Type B pancreatic cell (in vitro differentiated cells): ENCODE measurements at regions not wholly inside any gene's neighbourhood (a gene's known extent, or its start where the extent isn't known, plus 50 kb on each side); places are given as distances from the start of the nearest gene placed in this dataset.
A peak's percentile ranks its signal among the peaks of the same experiment; 100 is the strongest.

Experiments
- DNase-seq: peaks from one replicate; pipeline ENCODE4 v3.0.0; 2021; ENCODE audit warnings: mixed read lengths; ENCODE audit not compliant: unreplicated experiment; ENCODE audit errors: extremely low spot score
- H3K27ac Mint-ChIP-seq: 2 replicates; pipeline ENCODE4 v1.8.0; 2021; ENCODE audit warnings: mild to moderate bottlenecking, mixed read lengths
- H3K27me3 Mint-ChIP-seq: 2 replicates; pipeline ENCODE4 v1.8.0; 2021; ENCODE audit warnings: mixed read lengths
- H3K36me3 Mint-ChIP-seq: 2 replicates; pipeline ENCODE4 v1.8.0; 2021; ENCODE audit warnings: mixed read lengths
- H3K4me1 Mint-ChIP-seq: one replicate; pipeline ENCODE4 v1.8.0; 2021; ENCODE audit warnings: mixed read lengths; ENCODE audit not compliant: unreplicated experiment
- H3K4me3 Mint-ChIP-seq: 2 replicates; pipeline ENCODE4 v1.8.0; 2021; ENCODE audit warnings: mild to moderate bottlenecking, mixed read lengths
- H3K9me3 Mint-ChIP-seq: 2 replicates; pipeline ENCODE4 v1.8.0; 2021; ENCODE audit warnings: mixed read lengths
- TF ChIP-seq, protein P1 (sequence below): fragments of 200-600 bp; sonication (generic); conservative IDR thresholded peaks from 2 replicates; pipeline ENCODE4 v1.5.0; 2021; ENCODE audit warnings: antibody characterized with exemption, mild to moderate bottlenecking

DNA sequence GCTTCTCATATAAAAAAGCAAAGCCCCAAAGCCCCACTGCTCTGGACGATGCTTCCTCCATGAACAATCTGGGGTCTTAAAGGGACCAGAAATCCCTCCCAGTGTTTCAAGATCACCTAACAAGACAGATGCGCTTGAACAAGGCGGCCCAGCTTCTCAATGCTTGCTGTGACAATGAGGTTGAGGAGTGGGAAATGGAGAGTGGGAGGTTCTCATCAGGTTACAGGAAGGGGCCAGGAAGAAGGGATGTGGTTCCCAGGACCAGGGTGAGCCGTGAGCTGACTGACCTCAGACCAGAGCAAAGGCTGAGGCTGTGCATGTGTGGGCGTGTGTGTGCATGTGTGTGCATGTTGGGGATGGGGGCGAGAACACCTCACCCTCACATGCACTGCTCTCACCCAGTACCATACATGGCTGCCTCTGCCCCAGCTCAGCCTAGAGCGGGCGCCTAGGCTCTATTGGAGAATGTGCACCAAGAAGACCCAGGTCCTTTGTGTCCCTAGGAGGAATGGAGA is 220.8 kb upstream of the GPR26 start:
- peaks cover 70% of the 10 kb centered on the region for H3K27me3 Mint-ChIP-seq

DNA sequence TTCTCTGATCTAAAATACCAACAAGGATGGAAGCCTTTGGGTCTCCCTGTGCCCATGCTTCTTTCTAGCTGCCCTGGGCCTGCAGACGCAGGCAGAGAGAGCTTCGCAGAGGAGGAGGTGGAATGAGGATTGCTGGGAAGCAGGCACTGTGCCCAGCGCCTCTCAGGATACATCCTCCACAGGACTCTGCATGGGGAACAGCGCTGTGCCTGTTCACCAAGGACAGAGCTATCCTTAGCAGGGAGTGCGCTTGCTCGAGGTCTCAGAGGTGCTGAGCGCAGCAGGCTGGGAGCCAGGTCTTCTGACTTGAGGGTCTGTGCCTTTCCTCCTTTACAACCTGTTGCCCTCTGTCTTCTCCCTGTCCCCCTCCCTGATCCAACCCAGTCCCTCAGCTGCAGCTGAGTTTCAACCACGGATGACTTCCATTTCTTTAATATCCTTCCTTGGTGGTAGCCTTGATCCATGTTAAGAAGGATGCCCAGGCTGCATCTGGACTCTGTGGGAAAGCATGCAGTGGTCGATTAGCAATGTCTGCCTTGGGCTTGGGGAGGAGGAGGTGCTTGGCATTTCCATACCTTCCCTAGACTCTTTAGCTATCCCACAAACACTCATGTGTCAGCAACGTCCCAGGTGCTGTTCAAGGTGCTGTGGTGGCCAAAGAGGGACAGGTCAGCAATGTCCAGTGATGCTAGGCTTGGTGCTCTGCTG is 219.6 kb upstream of the GPR26 start:
- Mint-ChIP-seq H3K27ac (no peak overlapping the region), H3K36me3 (no peaks in the 10 kb centered on the region), H3K27me3 (peaks cover 73% of the 10 kb centered on the region), H3K9me3 (no peaks in the 10 kb centered on the region), H3K4me3 (no peak overlapping the region), H3K4me1 (no peaks in the 10 kb centered on the region)
- DNase-seq: no peak
- TF ChIP-seq, protein P1, sequence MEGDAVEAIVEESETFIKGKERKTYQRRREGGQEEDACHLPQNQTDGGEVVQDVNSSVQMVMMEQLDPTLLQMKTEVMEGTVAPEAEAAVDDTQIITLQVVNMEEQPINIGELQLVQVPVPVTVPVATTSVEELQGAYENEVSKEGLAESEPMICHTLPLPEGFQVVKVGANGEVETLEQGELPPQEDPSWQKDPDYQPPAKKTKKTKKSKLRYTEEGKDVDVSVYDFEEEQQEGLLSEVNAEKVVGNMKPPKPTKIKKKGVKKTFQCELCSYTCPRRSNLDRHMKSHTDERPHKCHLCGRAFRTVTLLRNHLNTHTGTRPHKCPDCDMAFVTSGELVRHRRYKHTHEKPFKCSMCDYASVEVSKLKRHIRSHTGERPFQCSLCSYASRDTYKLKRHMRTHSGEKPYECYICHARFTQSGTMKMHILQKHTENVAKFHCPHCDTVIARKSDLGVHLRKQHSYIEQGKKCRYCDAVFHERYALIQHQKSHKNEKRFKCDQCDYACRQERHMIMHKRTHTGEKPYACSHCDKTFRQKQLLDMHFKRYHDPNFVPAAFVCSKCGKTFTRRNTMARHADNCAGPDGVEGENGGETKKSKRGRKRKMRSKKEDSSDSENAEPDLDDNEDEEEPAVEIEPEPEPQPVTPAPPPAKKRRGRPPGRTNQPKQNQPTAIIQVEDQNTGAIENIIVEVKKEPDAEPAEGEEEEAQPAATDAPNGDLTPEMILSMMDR: no peak

More for the DNA sequence above, 220.8 kb upstream of the GPR26 start:
- Mint-ChIP-seq H3K27ac (no peak overlapping the region), H3K4me1 (no peaks in the 10 kb centered on the region), H3K4me3 (no peak overlapping the region), H3K36me3 (no peaks in the 10 kb centered on the region), H3K9me3 (no peaks in the 10 kb centered on the region)
- DNase-seq: no peak
- TF ChIP-seq, protein P1: no peak

DNA sequence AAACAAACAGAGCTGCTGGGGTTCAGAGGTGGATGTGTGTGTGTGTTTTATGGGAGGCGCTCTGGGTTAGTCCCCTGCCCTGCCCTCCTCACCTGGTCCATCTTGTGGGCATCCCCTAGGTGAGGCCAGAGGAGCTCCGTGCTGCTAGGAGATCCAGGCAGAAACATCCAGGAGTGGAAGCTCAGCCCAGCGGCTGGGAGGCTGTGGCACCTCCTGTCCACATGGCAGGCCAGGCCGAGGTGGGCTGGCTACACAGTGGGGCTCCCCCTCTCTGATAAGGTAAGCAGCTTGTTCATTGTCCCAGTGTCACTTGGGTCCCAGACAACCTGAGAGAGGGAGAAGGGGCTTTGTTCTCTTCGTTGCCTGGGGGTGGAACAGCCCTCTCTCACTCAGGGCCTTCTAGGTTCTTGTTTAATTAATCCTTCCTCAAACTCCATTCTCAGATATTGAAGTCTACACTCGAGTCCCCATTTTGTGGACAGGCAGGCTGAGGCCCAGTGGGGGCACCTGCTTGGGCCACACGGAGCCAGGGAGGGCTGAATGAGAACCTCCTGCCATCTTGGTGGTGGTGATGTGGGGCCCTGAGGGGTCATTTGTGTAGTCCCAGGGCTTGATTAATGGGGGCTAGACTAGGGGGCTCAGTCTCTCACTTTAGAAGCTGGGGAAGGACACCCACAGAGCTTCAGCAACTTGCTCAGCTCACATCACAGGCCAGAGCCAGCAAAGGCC is 216.8 kb upstream of the GPR26 start:
- H3K4me3 Mint-ChIP-seq: no peak overlapping the region
- no peak for DNase-seq
- TF ChIP-seq, protein P1: no peak
- no peak overlapping the region for H3K27ac Mint-ChIP-seq
- no peaks in the 10 kb centered on the region for H3K9me3 Mint-ChIP-seq
- peaks cover 74% of the 10 kb centered on the region for H3K27me3 Mint-ChIP-seq
- no peaks in the 10 kb centered on the region for H3K4me1 Mint-ChIP-seq
- H3K36me3 Mint-ChIP-seq: no peaks in the 10 kb centered on the region

GRCh38 chr10:123450956-123451605 is 215.1 kb upstream of the GPR26 start:
- H3K36me3 Mint-ChIP-seq: no peaks in the 10 kb centered on the region
- H3K27ac Mint-ChIP-seq: no peak overlapping the region
- H3K27me3 Mint-ChIP-seq: peaks cover 74% of the 10 kb centered on the region
- H3K4me1 Mint-ChIP-seq: no peaks in the 10 kb centered on the region
- H3K9me3 Mint-ChIP-seq: no peaks in the 10 kb centered on the region
- TF ChIP-seq, protein P1: no peak
- no peak overlapping the region for H3K4me3 Mint-ChIP-seq
- no peak for DNase-seq

GRCh38 chr10:123451618-123452245 is 214.4 kb upstream of the GPR26 start:
- no peaks in the 10 kb centered on the region for H3K36me3 Mint-ChIP-seq
- H3K27me3 Mint-ChIP-seq: peaks cover 72% of the 10 kb centered on the region
- no peaks in the 10 kb centered on the region for H3K9me3 Mint-ChIP-seq
- H3K27ac Mint-ChIP-seq: no peak overlapping the region
- H3K4me1 Mint-ChIP-seq: no peaks in the 10 kb centered on the region
- TF ChIP-seq, protein P1: peak; percentile 38
- no peak overlapping the region for H3K4me3 Mint-ChIP-seq
- no peak for DNase-seq
